ENCODE measurements at regions not wholly inside any gene's neighbourhood (a gene's known extent, or its start where the extent isn't known, plus 50 kb on each side); places are given as distances from the start of the nearest gene placed in this dataset.

GRCh38 chr1:81660286-81660685 is 140.4 kb upstream of the ADGRL2 start:
- TF ChIP-seq ZFX (IDR thresholded peaks at IDR 0.05; ENCODE audit: borderline replicate concordance): no peak
- TF ChIP-seq CTCF (IDR thresholded peaks at IDR 0.05): no peak

GRCh38 chr1:81654657-81655056 is 146.1 kb upstream of the ADGRL2 start:
- no peak overlapping the region for H3K27ac ChIP-seq

More at GRCh38 chr1:81660286-81660685, 140.4 kb upstream of the ADGRL2 start:
- no peak overlapping the region for H3K27ac ChIP-seq

GRCh38 chr1:81654147-81654546 is 146.6 kb upstream of the ADGRL2 start:
- no peak for TF ChIP-seq CTCF (IDR thresholded peaks at IDR 0.05)
- no peak for TF ChIP-seq ZFX (IDR thresholded peaks at IDR 0.05; ENCODE audit: borderline replicate concordance)
- no peak overlapping the region for H3K27ac ChIP-seq

More at GRCh38 chr1:81654657-81655056, 146.1 kb upstream of the ADGRL2 start:
- TF ChIP-seq ZFX (IDR thresholded peaks at IDR 0.05; ENCODE audit: borderline replicate concordance) (no peak), CTCF (IDR thresholded peaks at IDR 0.05) (no peak)

- no peak overlapping the region for H3K27ac ChIP-seq
- TF ChIP-seq CTCF (IDR thresholded peaks at IDR 0.05): no peak
- no peak for TF ChIP-seq ZFX (IDR thresholded peaks at IDR 0.05; ENCODE audit: borderline replicate concordance)
Observed at GRCh38 chr1:81650776-81651175, 150.0 kb upstream of the ADGRL2 start.

- no peak overlapping the region for H3K27ac ChIP-seq
- TF ChIP-seq CTCF (IDR thresholded peaks at IDR 0.05): no peak
- no peak for TF ChIP-seq ZFX (IDR thresholded peaks at IDR 0.05; ENCODE audit: borderline replicate concordance)
Observed at GRCh38 chr1:81635816-81636215, 164.9 kb upstream of the ADGRL2 start.

GRCh38 chr1:81634294-81634693 is 166.4 kb upstream of the ADGRL2 start:
- TF ChIP-seq CTCF (IDR thresholded peaks at IDR 0.05) (no peak), ZFX (IDR thresholded peaks at IDR 0.05; ENCODE audit: borderline replicate concordance) (no peak)
- no peak overlapping the region for H3K27ac ChIP-seq

- no peak overlapping the region for H3K27ac ChIP-seq
- TF ChIP-seq ZFX (IDR thresholded peaks at IDR 0.05; ENCODE audit: borderline replicate concordance) (no peak), CTCF (IDR thresholded peaks at IDR 0.05) (no peak)
Observed at GRCh38 chr1:81619156-81619555, 181.6 kb upstream of the ADGRL2 start.
